PFSK-1 (cell line): ENCODE measurements at regions not wholly inside any gene's neighbourhood (a gene's known extent, or its start where the extent isn't known, plus 50 kb on each side); places are given as distances from the start of the nearest gene placed in this dataset.

Experiments used
- FOXP2 ChIP-seq: optimal IDR thresholded peaks from 2 replicates; pipeline ENCODE3; 2011; ENCODE audit warnings: borderline replicate concordance, control low read depth, inconsistent platforms; ENCODE audit not compliant: insufficient read depth; ENCODE audit errors: extremely low read length, extremely low read depth
- POLR2AphosphoS5 ChIP-seq: IDR thresholded peaks from 2 replicates; pipeline ENCODE4 v1.6.1; 2012; ENCODE audit warnings: low read depth, mild to moderate bottlenecking, control low read depth, low read length, moderate library complexity
- REST ChIP-seq, 2 experiments: IDR thresholded peaks; 2 replicates each; pipeline versions ENCODE4 v1.6.1 to v1.8.0; 2011 to 2012; ENCODE audit warnings: low read depth in 2 of 2, low read length in 2 of 2, control low read depth in 1 of 2, inconsistent platforms in 1 of 2, mild to moderate bottlenecking in 1 of 2, moderate library complexity in 1 of 2; ENCODE audit not compliant: insufficient read depth in 1 of 2
- SIN3A ChIP-seq: IDR thresholded peaks from 2 replicates; pipeline ENCODE4 v1.6.1; 2012; ENCODE audit warnings: mild to moderate bottlenecking, low read length, moderate library complexity, borderline replicate concordance; ENCODE audit not compliant: insufficient read depth
- TAF1 ChIP-seq: IDR thresholded peaks from 2 replicates; pipeline ENCODE4 v1.6.1; 2012; ENCODE audit warnings: low read length, control low read depth, borderline replicate concordance; ENCODE audit not compliant: insufficient read depth

- no peak for TF ChIP-seq SIN3A
- no peak for TF ChIP-seq POLR2AphosphoS5
- TF ChIP-seq FOXP2 = no peak
- TF ChIP-seq REST (IDR thresholded peaks at IDR 0.05; ENCODE audit: insufficient read depth in 1 of 2, low read depth in 2 of 2, low read length in 2 of 2) = no peak
- TF ChIP-seq TAF1 = no peak
These were observed 238.5 kb upstream of the SASH1 start for GRCh38 chr6:148104131-148104530.

DNA sequence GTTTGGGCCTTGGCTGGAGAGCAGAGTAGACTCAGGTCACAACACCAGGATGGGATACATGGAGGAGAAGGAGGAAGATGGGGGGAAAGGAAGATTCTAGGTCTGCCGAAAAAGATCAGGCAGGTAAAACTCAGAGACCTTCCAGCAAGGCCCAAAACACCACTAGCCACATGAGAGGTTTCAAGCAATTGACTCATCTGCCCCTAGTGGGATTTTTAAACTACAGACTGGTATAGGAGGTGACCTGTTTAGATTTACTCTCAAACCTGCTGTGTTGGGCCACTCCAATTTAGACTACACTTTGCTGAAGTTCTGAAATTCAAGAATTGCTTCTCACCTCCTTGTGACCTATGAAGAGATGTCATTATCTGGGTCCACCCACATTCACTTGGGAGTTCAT lies 236.9 kb upstream of the SASH1 start:
- TF ChIP-seq SIN3A (no peak), REST (IDR thresholded peaks at IDR 0.05; ENCODE audit: insufficient read depth in 1 of 2, low read depth in 2 of 2, low read length in 2 of 2) (no peak)

GRCh38 chr6:148107911-148108310 lies 234.7 kb upstream of the SASH1 start:
- TF ChIP-seq SIN3A = no peak
- no peak for TF ChIP-seq POLR2AphosphoS5
- no peak for TF ChIP-seq REST (IDR thresholded peaks at IDR 0.05; ENCODE audit: insufficient read depth in 1 of 2, low read depth in 2 of 2, low read length in 2 of 2)
- TF ChIP-seq FOXP2 = no peak
- TF ChIP-seq TAF1 = no peak

GRCh38 chr6:148109732-148110131 lies 232.9 kb upstream of the SASH1 start:
- TF ChIP-seq REST (IDR thresholded peaks at IDR 0.05; ENCODE audit: insufficient read depth in 1 of 2, low read depth in 2 of 2, low read length in 2 of 2) (no peak), POLR2AphosphoS5 (no peak), TAF1 (no peak)

DNA sequence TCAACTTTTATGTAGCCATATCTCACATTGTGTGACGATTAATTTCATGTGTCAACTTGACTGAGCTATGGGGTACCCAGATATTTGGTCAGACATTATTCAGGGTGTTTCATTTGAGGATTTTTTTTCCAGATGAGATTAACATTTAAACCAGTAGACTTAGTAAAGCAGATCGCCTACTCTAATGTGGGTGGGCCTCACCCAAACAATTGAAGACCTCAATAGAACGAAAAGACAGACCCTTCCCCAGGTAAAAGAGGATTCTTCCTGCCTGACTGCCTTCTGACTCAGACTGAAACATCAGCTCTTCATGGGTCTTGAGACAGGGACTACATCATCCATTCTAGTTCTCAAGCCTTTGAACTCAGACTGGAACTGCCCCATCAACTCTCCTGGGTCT lies 231.7 kb upstream of the SASH1 start:
- TF ChIP-seq TAF1 = no peak
- TF ChIP-seq POLR2AphosphoS5 = no peak
- TF ChIP-seq SIN3A = no peak
